ELF-1 (cell line): ENCODE measurements at regions not wholly inside any gene's neighbourhood (a gene's known extent, or its start where the extent isn't known, plus 50 kb on each side); places are given as distances from the start of the nearest gene placed in this dataset.
"Not testable (repeated sequence)": the region's sequence is repeated elsewhere in the genome, so short reads cannot be mapped to it uniquely, and the experiment has no call there.

ENCODE experiments used
- DNase-seq: peaks from one replicate; pipeline ENCODE4 v3.0.0-alpha.2; 2016; ENCODE audit warnings: low read depth, low spot score

DNA sequence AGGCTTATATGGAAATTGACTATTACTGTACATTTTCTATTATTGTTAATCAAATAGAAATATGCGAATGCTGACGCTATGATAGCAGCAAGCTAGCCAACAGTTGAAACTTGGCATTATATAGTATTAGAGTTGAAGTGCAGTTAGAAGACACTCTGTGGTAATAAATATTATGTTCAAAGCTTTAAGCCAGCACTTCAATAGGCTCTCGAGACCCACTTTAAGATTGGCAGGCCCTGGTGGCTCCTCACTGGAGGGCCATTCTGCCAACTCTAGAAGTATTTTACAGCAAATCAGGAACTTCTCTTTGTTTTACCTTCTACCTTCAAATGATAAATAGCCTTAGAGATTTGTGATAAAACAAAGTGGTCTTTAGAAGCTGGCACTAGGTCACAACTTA, 2029.0 kb upstream of the WWC1 start:
- DNase-seq = no peak

DNA sequence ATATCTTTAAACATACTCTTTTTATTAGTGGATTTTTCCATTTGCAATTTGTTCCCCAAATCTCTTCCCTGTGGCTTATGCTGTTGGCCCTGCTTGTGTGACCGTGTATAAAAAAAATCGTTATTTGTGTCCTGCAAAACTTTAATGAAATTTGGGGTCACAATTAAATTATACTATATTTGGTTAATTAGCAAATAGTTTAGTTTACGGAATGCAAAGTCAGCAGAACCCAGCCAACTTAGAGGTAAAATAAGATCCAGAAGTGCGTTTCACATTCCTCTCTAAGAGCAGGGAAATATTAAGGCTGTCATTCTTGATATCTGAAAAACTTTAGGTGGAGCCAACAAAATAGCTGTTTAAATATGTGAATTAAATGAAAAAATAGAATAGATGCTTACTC, 2023.5 kb upstream of the WWC1 start:
- DNase-seq = no peak

DNA sequence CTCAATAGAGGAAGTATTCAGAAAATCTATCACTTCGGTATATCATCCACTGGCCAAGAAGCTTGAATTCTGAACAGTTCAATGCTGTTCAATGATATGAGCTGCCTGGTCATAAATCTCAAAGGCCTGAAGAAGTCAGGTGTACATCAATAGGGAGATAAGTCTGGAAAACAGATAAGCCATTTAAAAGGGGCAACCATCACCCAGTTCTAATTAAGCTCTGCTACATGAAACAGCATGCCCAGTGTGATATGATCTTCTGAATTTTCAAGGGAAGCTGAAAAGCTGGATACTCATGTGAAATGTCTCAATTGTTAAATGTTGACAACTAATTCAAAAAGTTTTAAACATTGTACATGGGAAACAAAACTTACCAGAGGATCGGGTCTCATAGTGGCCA, 2020.7 kb upstream of the WWC1 start:
- DNase-seq = no peak

DNA sequence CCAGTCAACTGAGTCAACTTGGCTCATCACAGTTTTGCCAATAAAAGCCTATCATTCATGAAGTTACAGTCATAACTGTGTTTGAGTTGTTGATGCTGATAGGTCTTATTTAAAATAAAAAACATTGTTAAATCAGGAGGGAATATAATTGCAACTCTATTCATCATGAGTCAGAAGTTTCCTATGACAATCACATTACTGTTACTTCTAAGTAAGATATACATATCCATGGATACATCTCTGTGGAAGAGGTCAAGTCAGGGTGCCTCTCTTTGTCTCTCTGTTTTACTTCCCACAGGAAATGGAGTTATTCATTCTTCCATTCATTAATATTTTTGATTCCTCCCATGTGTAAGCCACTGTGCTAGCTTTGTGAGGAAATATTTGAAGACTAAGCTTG, 2015.4 kb upstream of the WWC1 start:
- DNase-seq = no peak

DNA sequence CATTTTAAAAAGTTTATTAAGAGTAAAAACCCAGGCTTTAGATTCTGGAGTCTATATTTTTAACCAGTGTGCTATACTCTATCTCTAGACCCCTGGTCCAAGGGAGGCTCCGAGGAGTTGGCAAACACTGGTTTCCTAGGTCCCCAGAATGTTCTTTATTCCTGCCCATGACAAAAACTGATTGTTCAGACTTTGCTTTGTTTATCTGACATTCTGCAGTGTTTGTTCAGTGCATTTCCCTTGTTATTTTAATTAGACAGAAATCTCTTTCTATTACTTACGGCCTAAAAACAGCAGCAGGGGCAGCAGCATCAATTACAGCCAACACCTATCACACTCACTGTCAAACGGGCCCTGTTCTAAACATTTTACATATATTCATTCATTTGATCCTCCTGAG, 2011.6 kb upstream of the WWC1 start:
- no peak for DNase-seq

DNA sequence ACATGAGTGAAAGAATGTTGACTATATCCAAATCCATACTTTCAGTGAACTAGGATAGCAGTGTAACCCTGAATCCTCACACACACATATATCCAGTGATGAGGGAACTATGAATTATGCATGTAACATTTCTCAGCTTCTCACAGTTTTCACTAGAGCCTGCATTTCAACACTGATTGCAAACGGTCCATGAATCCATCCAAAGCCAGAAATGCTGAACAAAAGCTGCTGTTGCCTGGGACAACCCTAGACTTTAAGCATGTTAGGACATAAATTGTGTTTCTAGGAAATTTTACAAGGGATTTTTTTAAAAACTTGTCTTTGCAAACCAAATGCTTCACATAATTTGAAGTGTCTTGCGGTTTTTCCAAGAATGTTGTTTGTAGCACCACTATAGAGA, 2010.0 kb upstream of the WWC1 start:
- no peak for DNase-seq

DNA sequence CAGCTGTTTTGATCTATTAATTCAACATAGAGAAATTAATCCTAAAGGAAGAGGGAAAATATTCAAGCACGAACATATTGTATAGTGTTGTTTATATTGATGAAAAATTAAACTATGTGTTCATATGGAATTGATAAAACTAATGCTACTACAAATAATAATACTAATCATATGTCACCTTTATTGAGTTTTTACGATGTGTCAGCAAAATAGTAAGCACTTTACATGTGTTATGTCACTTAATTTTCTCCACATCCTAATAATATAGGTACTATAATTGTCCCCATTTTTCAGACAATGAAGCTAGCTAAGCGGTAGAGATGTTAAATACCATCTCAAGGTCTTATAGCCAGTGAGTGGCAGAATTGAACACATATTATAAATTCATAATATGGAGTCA, 2008.5 kb upstream of the WWC1 start:
- no peak for DNase-seq

DNA sequence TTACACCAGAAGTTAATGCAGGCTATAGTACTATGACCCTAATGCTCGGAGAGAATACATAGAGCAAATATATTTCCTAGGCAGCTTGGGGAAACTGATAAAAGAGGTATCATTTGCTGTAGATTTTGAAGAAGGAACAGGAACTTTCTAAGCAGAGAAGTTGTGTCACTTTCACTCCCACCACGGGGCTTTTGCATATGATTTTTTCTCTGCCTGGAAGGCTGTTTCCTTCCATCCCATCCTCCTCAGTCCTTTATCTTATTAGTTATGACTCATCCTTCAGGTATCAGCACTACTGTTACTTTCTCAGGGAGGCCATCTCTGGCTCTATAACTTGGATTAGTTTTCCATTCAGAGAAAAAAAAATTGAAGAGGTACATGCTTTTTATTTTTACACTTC, 2006.1 kb upstream of the WWC1 start:
- no peak for DNase-seq

DNA sequence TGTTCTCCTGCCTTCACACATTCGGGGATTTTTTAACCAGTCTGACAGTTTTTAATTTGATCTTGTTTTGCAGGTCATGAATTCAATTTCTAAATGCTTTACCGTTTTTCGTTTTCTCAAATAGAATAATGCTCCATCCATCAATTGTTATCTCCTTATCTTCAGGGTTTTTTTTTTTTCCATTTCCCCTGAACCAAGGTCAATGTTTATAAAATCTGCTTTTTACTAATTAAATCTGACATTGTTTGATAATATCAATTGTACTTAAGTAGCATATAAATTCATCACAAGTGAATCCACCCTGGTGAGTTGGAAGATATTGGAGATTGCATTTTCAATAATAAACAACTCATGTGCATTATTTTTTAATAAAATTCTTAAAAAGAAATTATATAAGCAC, 2004.6 kb upstream of the WWC1 start:
- no peak for DNase-seq

DNA sequence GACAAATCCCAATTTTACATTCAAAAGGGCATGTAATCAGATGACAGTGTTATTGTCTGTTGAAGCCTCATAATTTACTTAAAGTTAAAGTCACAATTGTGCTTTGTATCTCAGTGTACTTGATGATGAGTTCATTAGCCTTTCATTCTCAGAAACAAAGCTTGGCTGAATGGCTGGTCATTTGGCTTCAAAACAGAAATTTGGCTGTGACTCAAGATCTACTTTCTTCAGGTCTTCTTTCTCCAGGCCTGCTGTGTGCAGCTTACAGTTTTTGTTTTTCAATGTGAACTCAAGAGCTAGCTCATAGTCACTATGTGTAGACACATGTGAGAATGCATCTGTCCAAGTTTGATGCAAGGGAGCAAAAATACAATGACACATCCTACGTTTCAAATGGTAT, 2003.6 kb upstream of the WWC1 start:
- no peak for DNase-seq

DNA sequence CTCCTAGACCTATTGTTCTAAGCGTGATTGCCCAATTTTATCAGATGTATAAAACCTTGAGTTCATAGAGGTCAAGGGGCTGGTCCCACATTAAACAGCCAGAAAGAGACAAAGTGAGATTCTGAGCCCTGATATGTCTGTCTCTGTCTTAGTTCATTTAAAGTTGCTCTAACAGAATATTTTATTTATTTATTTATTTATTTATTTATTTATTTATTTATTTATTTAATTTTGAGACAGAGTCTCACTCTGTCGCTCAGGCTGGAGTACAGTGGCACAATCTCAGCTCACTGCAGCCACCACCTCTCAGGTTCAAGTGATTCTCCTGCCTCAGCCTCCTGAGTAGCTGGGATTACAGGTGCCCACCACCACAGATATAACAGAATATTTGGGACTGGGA, 1999.6 kb upstream of the WWC1 start:
- not testable (repeated sequence) for DNase-seq

DNA sequence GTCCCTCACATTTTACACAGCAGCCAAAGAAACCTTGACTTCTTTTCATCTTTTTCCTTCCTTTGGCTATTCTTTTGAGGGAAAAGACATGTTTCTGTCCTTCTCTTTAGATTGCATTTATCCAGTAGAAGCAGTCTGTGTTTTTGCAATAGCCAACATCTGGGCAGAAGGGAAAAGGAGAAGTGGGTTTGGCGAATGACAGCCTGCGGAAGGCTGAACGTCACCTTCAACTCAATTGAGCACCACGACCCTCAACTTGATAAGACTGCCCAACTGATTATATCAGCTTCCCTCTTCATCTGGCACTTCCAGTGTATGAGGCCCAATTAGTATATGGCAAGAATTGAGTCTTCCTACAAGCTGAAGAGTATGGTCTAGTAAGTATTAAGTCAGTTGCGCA, 1997.6 kb upstream of the WWC1 start:
- no peak for DNase-seq

DNA sequence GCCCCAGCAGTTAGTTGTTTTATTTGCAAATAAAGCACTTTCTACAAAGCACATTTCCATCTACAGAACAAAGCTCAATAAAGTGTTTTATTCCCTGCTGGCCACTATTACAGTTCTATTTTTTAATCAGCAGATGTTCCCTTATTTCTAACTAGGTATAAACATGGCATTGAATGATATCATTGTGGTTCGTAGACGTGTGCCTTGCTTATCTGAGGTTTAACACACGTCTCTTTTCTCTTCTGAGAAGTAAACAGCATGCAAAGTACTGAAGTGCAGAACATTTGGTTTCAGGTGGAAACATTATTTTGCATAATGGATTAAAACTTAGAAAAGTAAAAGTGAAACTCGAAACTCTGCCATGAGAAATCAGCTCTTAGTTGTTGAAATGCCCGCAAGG, 1989.3 kb upstream of the WWC1 start:
- no peak for DNase-seq

DNA sequence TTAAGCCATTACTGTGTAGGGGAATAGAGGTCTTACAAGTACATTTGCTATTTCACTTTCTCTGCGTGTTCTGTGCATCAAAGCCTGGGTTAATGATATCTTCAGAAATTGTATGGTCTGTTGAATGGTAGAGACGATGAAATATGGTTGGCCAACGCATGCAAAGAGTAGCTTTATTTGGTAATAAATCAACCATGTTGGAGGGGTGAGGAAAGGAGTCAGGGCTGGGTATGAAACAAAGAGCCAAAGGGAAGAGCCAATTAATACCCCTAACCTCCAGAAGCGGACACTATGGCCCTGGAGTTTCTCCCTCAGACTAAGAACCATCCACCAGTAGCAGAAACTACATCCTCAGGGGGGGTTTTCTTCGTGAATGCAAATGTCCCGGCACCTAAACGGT, 1974.0 kb upstream of the WWC1 start:
- DNase-seq = no peak

DNA sequence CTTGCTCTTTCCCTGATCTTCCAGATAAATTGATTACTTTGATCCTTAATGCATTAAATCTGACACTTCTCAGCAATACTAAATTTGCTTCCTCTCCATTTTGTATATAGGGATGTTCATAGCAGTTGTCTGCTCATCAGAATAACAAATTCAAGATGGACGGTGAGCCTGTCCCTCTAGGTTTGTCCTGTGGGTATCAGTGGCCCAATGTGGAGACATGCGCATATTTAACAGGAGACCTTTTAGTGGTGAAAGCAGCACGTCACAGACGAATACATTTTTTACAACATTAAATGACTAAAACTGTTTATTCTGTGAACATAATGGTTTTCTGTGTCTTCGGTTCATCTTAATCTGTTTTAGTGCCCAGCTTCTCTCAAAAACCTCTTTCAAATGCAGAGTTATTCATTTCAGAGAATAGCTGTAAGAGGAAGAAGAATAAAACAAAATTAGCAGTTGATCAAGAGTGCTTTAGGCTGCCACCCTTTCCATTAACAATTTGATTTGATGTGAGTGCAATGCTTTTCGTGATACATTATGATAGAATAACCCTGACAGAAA, 1970.4 kb upstream of the WWC1 start:
- no peak for DNase-seq

DNA sequence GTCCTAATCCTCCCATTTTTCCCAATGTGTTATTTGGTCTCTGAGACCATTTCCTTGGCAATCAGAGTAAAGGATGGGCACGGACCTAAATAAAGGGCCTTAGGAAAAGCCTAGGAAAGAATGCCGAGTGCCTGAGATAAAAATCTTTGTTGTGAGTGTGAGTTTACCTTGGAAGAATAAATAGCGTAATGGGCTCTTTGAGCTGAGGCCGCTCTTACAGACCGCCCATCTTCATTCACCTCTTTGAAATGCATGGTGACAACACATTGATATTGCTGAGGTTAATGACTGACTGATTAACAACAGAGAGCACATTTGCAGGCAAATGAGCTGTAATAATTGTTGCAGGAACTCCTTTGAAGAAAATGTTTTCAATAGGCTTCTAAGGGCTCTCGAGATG, 1967.1 kb upstream of the WWC1 start:
- DNase-seq = peak; percentile 71

DNA sequence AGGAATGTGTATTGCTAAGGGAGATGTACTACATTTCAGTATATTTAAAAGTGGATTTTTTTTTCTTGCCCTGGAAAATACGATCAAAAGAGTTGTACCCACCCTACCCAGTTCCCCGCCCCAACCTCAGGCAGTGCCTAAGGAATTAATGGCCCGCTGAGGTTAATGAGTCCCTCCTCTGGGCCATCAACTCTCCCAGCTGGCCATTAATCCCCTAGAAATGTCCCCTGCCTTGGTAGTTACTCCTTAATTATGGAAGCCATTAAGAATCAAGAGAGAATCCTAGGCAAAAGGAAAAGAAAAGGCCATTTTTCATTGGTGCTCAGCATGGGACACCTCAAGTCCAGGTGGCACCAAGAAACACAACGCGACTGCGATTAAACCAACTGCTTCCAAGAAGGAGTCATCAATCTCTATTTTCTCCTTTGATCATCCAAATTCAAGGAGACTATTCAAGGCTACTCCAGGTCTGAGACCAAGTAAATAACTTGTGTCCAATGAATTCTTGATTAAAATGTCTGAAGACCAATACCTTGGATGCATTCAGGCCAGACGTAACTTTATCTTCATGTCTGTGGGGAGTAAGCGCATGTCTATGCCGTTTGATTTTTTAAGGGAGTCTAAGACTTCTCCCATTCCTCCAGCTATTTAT, 1962.2 kb upstream of the WWC1 start:
- no peak for DNase-seq

DNA sequence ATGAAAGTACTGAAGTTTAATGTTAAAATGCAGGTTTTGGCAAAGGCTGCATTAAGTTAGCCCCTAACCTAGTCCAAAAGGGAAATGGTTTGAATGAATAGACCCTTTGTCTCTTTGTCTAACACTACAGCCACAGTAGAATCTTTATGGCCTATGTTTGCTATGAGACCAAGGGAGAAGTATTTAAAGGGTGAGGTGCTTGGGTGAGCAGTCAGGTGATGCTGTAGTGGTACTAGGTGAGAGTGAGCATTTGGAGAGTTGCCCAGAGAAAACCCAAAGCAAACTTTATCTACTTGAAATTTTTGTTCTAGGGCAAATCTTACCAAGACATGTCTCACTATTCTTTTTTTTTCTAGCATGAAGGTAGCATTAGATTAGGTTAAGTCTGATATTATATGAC, 1961.4 kb upstream of the WWC1 start:
- no peak for DNase-seq

DNA sequence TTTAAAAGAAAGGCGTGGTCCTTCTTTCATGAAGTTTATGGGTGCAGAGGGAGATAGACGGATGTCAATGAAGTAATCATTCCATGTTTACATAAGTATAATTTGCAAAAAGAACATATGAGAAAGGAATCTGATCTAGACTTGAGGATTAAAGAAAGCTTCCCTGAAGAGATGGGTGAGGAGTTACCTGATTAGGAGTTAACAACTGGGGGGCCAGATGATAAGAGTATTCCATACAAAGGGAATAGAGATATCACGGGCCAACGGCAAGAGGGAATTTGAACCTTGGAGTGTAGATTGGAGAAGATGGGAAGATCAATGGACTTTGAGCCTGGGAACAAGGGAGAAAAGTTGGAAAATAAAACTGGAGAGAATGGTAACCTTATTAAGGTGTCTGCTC, 1959.9 kb upstream of the WWC1 start:
- no peak for DNase-seq

DNA sequence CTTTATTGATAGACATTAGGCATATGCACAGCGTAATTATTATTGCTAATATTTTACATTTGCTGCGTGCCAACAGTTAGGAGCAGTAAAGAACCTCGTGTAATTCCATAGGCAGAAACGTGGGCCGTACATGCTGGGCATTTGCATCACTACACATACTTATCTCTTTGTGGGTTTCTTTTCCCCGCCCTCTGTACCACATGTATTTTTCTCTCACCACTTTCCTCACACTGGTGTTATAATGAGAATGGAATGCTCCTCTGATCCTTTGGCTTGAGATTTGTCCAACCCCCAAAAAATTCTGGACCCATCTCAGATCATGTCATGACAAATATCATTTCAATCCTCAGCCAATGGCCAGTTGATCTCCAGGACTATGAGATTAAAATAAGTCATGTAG, 1952.6 kb upstream of the WWC1 start:
- DNase-seq = no peak

DNA sequence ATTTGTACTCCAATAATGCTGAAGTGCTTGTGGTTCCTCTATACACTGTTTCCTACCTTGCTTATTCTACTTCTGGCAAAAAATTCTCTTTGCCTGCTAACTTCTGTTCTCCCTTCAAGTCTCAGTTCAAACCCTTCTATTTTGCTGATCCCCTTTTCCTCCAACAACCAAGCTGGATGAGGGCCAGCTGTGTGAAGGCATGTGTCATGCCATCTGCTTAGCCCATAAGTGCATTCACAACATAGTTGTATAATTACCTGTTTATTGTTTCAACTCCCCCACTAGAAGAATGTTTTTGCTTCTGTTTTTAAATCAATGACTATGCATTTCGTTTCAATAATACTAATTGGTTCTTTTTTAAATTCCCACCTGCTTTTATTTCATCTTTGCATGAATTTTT, 1951.4 kb upstream of the WWC1 start:
- no peak for DNase-seq

DNA sequence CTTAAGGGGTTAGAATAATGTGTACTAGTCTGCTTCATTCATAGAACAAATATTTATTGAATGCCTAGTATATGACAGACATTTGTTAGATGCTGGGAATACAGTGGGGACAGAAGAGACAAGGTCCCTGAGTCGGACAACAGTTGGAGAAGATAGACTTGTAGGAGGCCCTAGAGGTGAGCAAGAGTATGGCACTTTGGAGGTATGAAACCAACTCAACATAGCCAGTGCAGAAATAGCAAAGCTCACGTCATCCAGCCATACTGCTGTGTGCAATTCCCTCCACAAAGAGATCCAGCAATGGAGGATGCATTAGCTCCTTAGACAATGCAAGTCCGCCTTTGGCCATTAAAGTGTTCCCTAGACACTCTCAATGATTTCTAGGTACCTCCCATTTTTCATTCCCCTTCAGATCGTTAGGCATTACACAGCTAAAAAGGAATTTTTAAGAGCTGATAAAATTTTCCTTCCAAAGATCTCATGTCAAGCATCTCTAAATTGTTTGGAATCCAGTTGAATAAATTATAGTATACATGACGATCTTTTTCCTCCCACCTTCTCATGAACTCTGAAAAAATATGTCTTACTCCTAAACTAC, 1949.6 kb upstream of the WWC1 start:
- DNase-seq = no peak

DNA sequence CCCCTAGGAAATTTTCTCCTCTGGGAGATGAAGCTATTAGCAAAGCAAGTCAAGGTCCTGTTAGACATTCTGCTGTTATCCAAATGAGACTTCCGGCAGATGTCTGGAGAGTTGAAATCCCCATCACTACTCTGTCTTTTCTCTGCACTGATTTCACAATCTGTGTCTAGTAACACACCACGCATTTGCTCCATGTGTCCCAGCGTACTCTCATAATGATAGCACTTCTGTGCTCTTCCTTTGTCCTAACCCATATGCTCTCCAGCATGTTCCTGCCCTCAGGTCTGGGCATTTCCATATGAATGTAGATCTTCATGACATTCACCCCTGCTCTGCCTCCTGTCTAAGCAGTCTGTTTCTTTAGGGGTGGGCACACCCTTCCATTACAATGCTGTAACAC, 1949.0 kb upstream of the WWC1 start:
- peak; percentile 47 for DNase-seq
